Endodermal cell (in vitro differentiated cells): ENCODE measurements at regions not wholly inside any gene's neighbourhood (a gene's known extent, or its start where the extent isn't known, plus 50 kb on each side); places are given as distances from the start of the nearest gene placed in this dataset.
A peak's percentile ranks its signal among the peaks of the same experiment; 100 is the strongest.

Experiments
- DNase-seq: peaks from one replicate; pipeline ENCODE4 v3.0.0-alpha.2; 2017
- H3K27ac ChIP-seq: 2 replicates; pipeline ENCODE4 v1.5.1; 2013; ENCODE audit warnings: mild to moderate bottlenecking, low read depth, low read length, moderate library complexity
- H3K27me3 ChIP-seq: 2 replicates; pipeline ENCODE4 v1.6.1; 2013; ENCODE audit warnings: mild to moderate bottlenecking, low read length, moderate library complexity; ENCODE audit not compliant: insufficient read depth, control insufficient read depth, poor library complexity, severe bottlenecking
- H3K36me3 ChIP-seq: 2 replicates; pipeline ENCODE4 v1.7.0; 2013; ENCODE audit warnings: mild to moderate bottlenecking, low read length, moderate library complexity; ENCODE audit not compliant: control insufficient read depth, insufficient read depth
- H3K4me1 ChIP-seq: one replicate; pipeline ENCODE4 v1.7.0; 2013; ENCODE audit warnings: low read length; ENCODE audit not compliant: control insufficient read depth, insufficient read depth
- H3K4me3 ChIP-seq: 2 replicates; pipeline ENCODE4 v1.5.1; 2013; ENCODE audit warnings: mild to moderate bottlenecking, low read length, moderate library complexity
- H3K9ac ChIP-seq: 2 replicates; pipeline ENCODE4 v1.6.1; 2013; ENCODE audit warnings: mild to moderate bottlenecking, low read length, moderate library complexity; ENCODE audit not compliant: poor library complexity, severe bottlenecking; ENCODE audit errors: extremely low read depth
- H3K9me3 ChIP-seq: 2 replicates; pipeline ENCODE4 v1.6.1; 2013; ENCODE audit warnings: mild to moderate bottlenecking, low read length, moderate library complexity; ENCODE audit not compliant: control insufficient read depth
- H3K27ac Mint-ChIP-seq: 2 replicates; pipeline ENCODE4 v1.8.0; 2020; ENCODE audit warnings: mixed read lengths
- H3K27me3 Mint-ChIP-seq: 2 replicates; pipeline ENCODE4 v1.8.0; 2021; ENCODE audit warnings: mild to moderate bottlenecking, mixed read lengths; ENCODE audit not compliant: insufficient read depth
- H3K36me3 Mint-ChIP-seq: 2 replicates; pipeline ENCODE4 v1.8.0; 2020; ENCODE audit warnings: low read depth, mixed read lengths
- H3K4me1 Mint-ChIP-seq: 2 replicates; pipeline ENCODE4 v1.8.0; 2020; ENCODE audit warnings: mixed read lengths
- H3K4me3 Mint-ChIP-seq: 2 replicates; pipeline ENCODE4 v1.8.0; 2020; ENCODE audit warnings: mild to moderate bottlenecking, moderate library complexity, mixed read lengths
- H3K9me3 Mint-ChIP-seq: 2 replicates; pipeline ENCODE4 v1.8.0; 2020; ENCODE audit warnings: mild to moderate bottlenecking, mixed read lengths
- WGBS, 2 experiments: methylation state at CpG; one replicate each; pipeline versions ENCODE4 v1.1.5 to v1.1.7; 2013; ENCODE audit warnings: missing lambda C conversion rate in 2 of 2, mixed read lengths in 1 of 2; ENCODE audit not compliant: insufficient coverage in 1 of 2, insufficient read length in 1 of 2; 5-methylcytosine and 5-hydroxymethylcytosine counted together
- TF ChIP-seq, protein P1 (sequence below): fragments of 200-600 bp; sonication (generic); conservative IDR thresholded peaks from 2 replicates; pipeline ENCODE4 v1.5.0; 2021; ENCODE audit warnings: antibody characterized with exemption, mild to moderate bottlenecking

DNA sequence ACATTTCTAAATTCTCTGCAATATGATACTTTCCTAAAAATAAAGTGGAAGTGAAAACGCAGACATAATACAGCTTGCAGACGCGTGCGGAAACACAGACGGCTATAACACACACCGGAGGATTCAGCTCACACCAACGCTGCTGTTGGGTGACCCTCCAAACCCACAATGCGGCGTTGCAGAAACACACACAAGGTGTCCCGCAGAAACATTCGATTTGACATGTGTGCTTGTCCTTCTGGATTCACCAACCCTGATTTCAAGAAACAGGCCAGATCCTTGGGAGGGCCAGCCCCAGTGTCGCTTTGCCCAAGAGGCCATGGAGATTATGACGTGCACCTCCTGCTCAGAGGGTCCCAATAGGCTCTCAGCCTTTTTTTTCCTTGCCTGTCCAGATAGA, 136.7 kb upstream of the TCERG1L start:
- no peaks in the 10 kb centered on the region for H3K9me3 ChIP-seq
- H3K4me3 ChIP-seq = no peak overlapping the region
- H3K27me3 ChIP-seq = peaks cover 9% of the 10 kb centered on the region
- H3K9me3 Mint-ChIP-seq = no peaks in the 10 kb centered on the region
- no peak overlapping the region for H3K9ac ChIP-seq
- WGBS, 2 experiments = 91 to 99% methylated on average over 12 to 13 of the region's 13 CpGs
- no peak overlapping the region for H3K27ac Mint-ChIP-seq
- peaks cover 8% of the 10 kb centered on the region for H3K27me3 Mint-ChIP-seq
- H3K4me1 ChIP-seq = peaks cover 2% of the 10 kb centered on the region
- peak; percentile 35 for DNase-seq
- H3K36me3 ChIP-seq = no peaks in the 10 kb centered on the region
- no peak overlapping the region for H3K27ac ChIP-seq
- H3K4me3 Mint-ChIP-seq = no peak overlapping the region
- H3K4me1 Mint-ChIP-seq = peaks cover 4% of the 10 kb centered on the region
- H3K36me3 Mint-ChIP-seq = no peaks in the 10 kb centered on the region
- TF ChIP-seq, protein P1, sequence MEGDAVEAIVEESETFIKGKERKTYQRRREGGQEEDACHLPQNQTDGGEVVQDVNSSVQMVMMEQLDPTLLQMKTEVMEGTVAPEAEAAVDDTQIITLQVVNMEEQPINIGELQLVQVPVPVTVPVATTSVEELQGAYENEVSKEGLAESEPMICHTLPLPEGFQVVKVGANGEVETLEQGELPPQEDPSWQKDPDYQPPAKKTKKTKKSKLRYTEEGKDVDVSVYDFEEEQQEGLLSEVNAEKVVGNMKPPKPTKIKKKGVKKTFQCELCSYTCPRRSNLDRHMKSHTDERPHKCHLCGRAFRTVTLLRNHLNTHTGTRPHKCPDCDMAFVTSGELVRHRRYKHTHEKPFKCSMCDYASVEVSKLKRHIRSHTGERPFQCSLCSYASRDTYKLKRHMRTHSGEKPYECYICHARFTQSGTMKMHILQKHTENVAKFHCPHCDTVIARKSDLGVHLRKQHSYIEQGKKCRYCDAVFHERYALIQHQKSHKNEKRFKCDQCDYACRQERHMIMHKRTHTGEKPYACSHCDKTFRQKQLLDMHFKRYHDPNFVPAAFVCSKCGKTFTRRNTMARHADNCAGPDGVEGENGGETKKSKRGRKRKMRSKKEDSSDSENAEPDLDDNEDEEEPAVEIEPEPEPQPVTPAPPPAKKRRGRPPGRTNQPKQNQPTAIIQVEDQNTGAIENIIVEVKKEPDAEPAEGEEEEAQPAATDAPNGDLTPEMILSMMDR = no peak

DNA sequence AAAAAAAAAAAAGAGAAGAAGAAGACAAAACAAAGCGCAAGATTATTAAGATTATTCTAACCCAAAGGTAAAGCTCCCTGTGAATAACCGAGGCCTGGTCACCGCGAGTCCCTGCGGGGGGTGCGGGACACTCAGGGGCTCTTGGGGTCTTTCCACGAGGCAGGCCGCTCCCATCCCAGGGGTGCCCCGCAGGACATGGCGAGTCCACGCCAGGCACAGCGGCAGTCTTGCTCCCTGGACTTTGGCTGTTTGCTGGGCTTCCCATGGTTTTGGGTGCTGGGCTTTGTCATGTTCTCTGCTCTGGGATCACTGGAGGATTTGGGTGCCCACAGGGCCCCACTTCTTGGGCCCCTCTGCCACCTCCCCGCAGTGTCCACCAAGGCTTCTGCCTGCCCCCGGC, 137.4 kb upstream of the TCERG1L start:
- no peak for DNase-seq
- Mint-ChIP-seq H3K4me1 (peaks cover 4% of the 10 kb centered on the region), H3K36me3 (no peaks in the 10 kb centered on the region), H3K27ac (no peak overlapping the region), H3K9me3 (no peaks in the 10 kb centered on the region), H3K27me3 (peaks cover 8% of the 10 kb centered on the region), H3K4me3 (no peak overlapping the region)
- 94 to 97% methylated on average over 8 to 14 of the region's 14 CpGs for WGBS, 2 experiments
- no peaks in the 10 kb centered on the region for H3K36me3 ChIP-seq
- TF ChIP-seq, protein P1 = no peak
- peaks cover 6% of the 10 kb centered on the region for H3K4me1 ChIP-seq
- peaks cover 9% of the 10 kb centered on the region for H3K27me3 ChIP-seq
- H3K27ac ChIP-seq = no peak overlapping the region
- no peak overlapping the region for H3K4me3 ChIP-seq
- no peak overlapping the region for H3K9ac ChIP-seq
- H3K9me3 ChIP-seq = no peaks in the 10 kb centered on the region

DNA sequence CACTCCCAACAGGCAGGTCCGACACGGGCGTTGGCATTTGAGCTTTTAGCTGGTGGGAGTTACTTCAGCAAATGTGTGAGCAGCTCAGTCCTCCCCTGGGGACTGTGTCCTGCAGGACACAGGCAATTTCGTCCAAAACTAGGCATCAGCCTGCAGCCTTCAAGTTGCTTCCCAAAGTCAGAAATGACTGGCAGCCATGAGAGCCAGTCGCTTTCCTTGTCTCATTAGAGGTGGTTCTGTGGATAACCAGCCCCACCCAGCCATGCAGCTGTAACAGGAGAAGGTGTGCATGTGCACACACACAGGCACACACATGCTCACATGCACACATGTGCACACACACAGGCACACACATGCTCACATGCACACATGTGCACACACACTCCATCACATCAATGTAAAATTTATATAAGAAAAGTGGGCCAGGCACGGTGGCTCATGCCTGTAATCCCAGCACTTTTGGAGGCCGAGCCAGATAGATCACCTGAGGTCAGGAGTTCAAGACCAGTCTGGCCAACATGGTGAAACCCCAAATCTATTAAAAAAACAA, 138.8 kb upstream of the TCERG1L start:
- Mint-ChIP-seq H3K27me3 (peaks cover 8% of the 10 kb centered on the region), H3K4me3 (no peak overlapping the region), H3K4me1 (peaks cover 4% of the 10 kb centered on the region), H3K36me3 (no peaks in the 10 kb centered on the region), H3K9me3 (no peaks in the 10 kb centered on the region), H3K27ac (no peak overlapping the region)
- H3K27ac ChIP-seq = no peak overlapping the region
- H3K9me3 ChIP-seq = no peaks in the 10 kb centered on the region
- WGBS, 2 experiments = 88 to 92% methylated on average over 4 to 7 of the region's 7 CpGs
- H3K4me1 ChIP-seq = peaks cover 6% of the 10 kb centered on the region
- no peak overlapping the region for H3K4me3 ChIP-seq
- H3K36me3 ChIP-seq = no peaks in the 10 kb centered on the region
- peaks cover 9% of the 10 kb centered on the region for H3K27me3 ChIP-seq
- peak; percentile 45 for DNase-seq
- no peak overlapping the region for H3K9ac ChIP-seq
- TF ChIP-seq, protein P1 = no peak
